ENCODE measurements at regions not wholly inside any gene's neighbourhood (a gene's known extent, or its start where the extent isn't known, plus 50 kb on each side); places are given as distances from the start of the nearest gene placed in this dataset.

DNA sequence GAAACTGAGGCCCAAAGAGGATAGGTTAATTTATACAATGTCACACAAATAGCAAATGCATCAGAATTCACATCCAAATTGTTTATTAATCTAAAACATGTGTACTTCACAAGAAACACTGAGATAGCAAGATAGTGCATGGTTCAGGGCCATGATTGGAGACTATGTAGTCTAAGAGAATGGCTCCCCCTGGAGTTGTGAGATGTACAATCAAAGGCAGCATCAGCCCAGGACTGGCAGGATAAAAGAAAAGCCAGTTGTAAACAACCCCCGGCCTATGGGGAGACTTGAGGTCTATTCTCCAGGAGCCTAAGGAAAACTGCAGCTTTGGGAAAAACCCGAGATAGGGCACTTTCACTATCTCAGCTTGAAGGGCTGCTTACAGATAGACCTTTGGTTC lies 511.0 kb downstream of the OMA1 start:
- TF ChIP-seq, protein P1, sequence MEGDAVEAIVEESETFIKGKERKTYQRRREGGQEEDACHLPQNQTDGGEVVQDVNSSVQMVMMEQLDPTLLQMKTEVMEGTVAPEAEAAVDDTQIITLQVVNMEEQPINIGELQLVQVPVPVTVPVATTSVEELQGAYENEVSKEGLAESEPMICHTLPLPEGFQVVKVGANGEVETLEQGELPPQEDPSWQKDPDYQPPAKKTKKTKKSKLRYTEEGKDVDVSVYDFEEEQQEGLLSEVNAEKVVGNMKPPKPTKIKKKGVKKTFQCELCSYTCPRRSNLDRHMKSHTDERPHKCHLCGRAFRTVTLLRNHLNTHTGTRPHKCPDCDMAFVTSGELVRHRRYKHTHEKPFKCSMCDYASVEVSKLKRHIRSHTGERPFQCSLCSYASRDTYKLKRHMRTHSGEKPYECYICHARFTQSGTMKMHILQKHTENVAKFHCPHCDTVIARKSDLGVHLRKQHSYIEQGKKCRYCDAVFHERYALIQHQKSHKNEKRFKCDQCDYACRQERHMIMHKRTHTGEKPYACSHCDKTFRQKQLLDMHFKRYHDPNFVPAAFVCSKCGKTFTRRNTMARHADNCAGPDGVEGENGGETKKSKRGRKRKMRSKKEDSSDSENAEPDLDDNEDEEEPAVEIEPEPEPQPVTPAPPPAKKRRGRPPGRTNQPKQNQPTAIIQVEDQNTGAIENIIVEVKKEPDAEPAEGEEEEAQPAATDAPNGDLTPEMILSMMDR (IDR thresholded peaks at IDR 0.05; ENCODE audit: low read length, missing control alignments), result no peak
- no peak for DNase-seq (ENCODE audit: low read depth)
- H3K4me3 ChIP-seq (replicated peaks; ENCODE audit: low read depth, low read length), result no peak overlapping the region

DNA sequence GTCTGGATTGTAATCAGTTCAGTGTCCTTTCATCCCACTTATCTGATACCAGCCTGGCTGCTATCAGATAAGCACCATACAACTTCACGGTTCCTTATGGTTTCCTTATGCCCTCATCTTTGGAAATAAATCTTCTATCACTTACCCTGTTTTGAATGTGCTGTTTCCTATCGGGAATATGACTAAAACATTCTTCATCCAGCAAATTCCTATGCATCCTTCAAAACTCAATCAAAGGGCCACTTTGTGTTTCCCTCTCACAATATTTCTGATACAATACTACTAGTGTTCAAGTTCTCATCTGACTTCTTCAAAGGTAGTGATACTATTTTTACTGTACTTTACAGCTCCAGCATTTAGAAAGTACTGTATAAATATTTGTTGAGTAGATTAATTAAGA lies 513.2 kb downstream of the OMA1 start:
- TF ChIP-seq, protein P1 (IDR thresholded peaks at IDR 0.05; ENCODE audit: low read length, missing control alignments), result no peak
- H3K4me3 ChIP-seq (replicated peaks; ENCODE audit: low read depth, low read length), result no peak overlapping the region
- DNase-seq (ENCODE audit: low read depth), result no peak

DNA sequence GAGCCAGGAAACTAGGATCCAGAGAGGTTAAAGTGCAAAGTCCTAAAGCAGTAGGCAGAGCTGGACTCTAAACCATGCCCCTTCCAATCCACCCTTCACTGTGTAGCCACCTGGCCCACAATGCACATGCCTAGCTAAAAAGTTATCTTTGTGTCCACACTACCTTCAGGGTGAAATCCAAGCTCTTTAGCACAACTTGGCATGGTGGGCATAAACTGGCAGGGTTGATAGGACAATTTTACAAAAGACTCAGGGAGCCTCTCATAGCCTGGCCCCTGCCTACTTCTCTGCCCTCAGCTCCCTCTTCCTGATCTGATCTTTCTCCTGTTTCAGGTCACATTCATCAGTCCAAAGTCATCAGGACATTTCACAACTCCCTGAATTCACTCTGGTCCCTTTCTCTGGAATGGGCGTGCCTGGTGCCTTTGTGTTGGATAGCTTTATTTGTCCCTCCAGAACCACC lies 513.9 kb downstream of the OMA1 start:
- TF ChIP-seq, protein P1 (IDR thresholded peaks at IDR 0.05; ENCODE audit: low read length, missing control alignments), result no peak
- no peak for DNase-seq (ENCODE audit: low read depth)
- no peak overlapping the region for H3K4me3 ChIP-seq (replicated peaks; ENCODE audit: low read depth, low read length)

DNA sequence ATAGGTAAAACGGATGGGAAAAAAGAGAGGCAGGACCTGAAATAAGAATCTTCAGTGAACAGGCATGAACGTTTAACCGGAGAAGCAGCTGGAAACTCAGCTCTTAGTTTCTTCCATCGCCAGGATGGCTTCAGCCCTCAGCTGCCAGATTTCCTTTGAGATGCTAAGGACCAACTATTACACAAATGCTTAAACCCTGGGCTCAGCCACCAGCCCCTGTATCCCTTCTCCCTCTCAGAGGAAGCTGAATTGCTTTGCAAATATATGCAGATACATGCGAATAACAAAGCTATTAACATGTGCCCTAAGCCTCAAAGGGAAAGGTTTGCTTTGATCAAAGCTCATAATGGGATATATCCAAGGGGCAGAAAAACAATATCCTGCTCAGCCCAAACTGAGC lies 515.1 kb downstream of the OMA1 start:
- no peak overlapping the region for H3K4me3 ChIP-seq (replicated peaks; ENCODE audit: low read depth, low read length)
- TF ChIP-seq, protein P1 (IDR thresholded peaks at IDR 0.05; ENCODE audit: low read length, missing control alignments), result no peak
- DNase-seq (ENCODE audit: low read depth), result no peak

DNA sequence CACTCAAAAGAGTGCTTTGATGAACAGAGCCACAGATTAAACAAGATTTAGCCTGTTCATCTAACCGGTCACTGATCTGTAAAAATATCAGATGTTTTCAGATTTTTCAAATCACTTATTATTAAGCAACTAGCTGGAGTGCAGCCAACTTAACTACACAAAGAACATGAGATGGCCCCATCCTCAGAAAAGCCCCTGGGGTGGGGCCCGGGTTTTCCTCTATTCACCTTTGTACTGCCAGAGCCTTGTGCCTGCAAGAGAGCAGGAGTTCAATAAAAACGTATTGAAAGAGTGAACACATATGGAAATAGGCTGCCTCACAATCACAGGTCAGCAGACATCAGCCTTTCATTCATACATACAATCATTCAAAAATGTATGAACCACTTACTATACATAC lies 516.1 kb downstream of the OMA1 start:
- no peak for DNase-seq (ENCODE audit: low read depth)
- H3K4me3 ChIP-seq (replicated peaks; ENCODE audit: low read depth, low read length), result no peak overlapping the region
- TF ChIP-seq, protein P1 (IDR thresholded peaks at IDR 0.05; ENCODE audit: low read length, missing control alignments), result no peak

DNA sequence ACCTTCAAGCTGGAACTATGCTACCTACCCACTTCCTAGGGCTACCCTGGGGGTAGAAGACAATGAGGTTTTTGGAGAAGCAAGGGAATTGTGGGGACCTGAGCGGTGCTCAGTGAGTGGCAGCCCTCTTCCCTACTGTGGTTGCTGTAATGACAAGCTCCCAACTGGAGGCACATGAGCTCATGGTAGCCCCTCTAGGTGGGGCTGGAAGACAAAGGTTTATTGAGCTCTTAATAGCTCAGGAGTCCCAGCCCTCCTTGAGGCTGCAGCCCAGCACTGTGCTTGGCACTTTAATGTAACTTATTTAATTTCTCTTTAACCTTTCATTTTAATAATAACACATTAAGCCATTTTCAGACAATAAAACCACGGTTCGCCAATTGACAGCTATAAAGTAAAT lies 528.9 kb downstream of the OMA1 start:
- no peak for DNase-seq (ENCODE audit: low read depth)
- TF ChIP-seq, protein P1 (IDR thresholded peaks at IDR 0.05; ENCODE audit: low read length, missing control alignments), result no peak
- H3K4me3 ChIP-seq (replicated peaks; ENCODE audit: low read depth, low read length), result no peak overlapping the region

DNA sequence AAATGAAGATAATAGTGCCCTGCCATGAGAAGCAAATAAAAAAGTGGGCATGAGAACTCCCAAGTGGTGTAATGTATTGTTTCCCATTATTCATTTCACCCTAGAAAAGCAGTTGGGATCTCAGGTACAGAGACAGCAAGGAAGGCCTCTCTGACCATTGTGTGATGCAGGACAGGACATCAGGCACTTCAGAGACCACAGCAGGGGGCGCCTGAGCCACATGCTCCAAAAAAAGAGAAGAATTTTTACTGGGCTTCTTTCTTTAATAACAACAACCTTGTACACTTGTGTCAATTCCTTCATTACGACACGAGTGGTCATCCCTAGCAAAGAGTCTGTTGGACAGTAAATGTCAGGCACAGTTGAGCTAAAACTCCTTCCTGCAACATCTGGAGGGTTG lies 533.3 kb downstream of the OMA1 start:
- TF ChIP-seq, protein P1 (IDR thresholded peaks at IDR 0.05; ENCODE audit: low read length, missing control alignments), result no peak
- no peak for DNase-seq (ENCODE audit: low read depth)
- no peak overlapping the region for H3K4me3 ChIP-seq (replicated peaks; ENCODE audit: low read depth, low read length)
